HEK293T (cell line): ENCODE measurements at regions not wholly inside any gene's neighbourhood (a gene's known extent, or its start where the extent isn't known, plus 50 kb on each side); places are given as distances from the start of the nearest gene placed in this dataset.

Experiments used
- CTCF ChIA-PET: fragments of 350-600 bp; formaldehyde crosslinking; extraction: SDS; loops from one replicate; lab custom pipeline; 2021; ENCODE audit warnings: antibody characterized with exemption, inconsistent platforms; lab: Yijun Ruan, JAX
- POLR2A ChIA-PET: fragments of 350-600 bp; formaldehyde crosslinking; extraction: SDS; loops from one replicate; lab custom pipeline; 2020; ENCODE audit warnings: antibody characterized with exemption, inconsistent platforms; lab: Yijun Ruan, JAX
- DNase-seq: peaks from one replicate; pipeline ENCODE4 v3.0.0; 2012; ENCODE audit warnings: mixed read lengths; ENCODE audit errors: extremely low spot score
- ARNT ChIP-seq: fragments of 450-650 bp; IDR thresholded peaks from 2 replicates; pipeline ENCODE4 v1.6.1; 2017; ENCODE audit warnings: mild to moderate bottlenecking
- BHLHE40 ChIP-seq: fragments of 450-650 bp; IDR thresholded peaks from 2 replicates; pipeline ENCODE4 v1.6.1; 2016; ENCODE audit warnings: mild to moderate bottlenecking, moderate library complexity, borderline replicate concordance
- CTBP1 ChIP-seq: fragments of 450-650 bp; IDR thresholded peaks from 2 replicates; pipeline ENCODE4 v1.6.1; 2016; ENCODE audit warnings: borderline replicate concordance
- ELF4 ChIP-seq: fragments of 450-650 bp; IDR thresholded peaks from 2 replicates; pipeline ENCODE4 v1.6.1; 2017; ENCODE audit warnings: antibody characterized with exemption
- FOXA1 ChIP-seq: fragments of 450-650 bp; IDR thresholded peaks from 2 replicates; pipeline ENCODE4 v1.6.1; 2016; ENCODE audit warnings: mild to moderate bottlenecking
- FOXK2 ChIP-seq: fragments of 450-650 bp; IDR thresholded peaks from 2 replicates; pipeline ENCODE4 v1.6.1; 2016; ENCODE audit warnings: mild to moderate bottlenecking
- FOXM1 ChIP-seq: fragments of 450-650 bp; IDR thresholded peaks from 2 replicates; pipeline ENCODE4 v1.6.1; 2017; ENCODE audit warnings: mild to moderate bottlenecking, borderline replicate concordance
- HDGF ChIP-seq: fragments of 450-650 bp; IDR thresholded peaks from 2 replicates; pipeline ENCODE4 v1.6.1; 2017; ENCODE audit warnings: antibody characterized with exemption, borderline replicate concordance
- L3MBTL2 ChIP-seq: fragments of 450-650 bp; conservative IDR thresholded peaks from 2 replicates; pipeline ENCODE4 v1.6.1; 2016; ENCODE audit warnings: mild to moderate bottlenecking
- LEF1 ChIP-seq: fragments of 450-650 bp; IDR thresholded peaks from 2 replicates; pipeline ENCODE4 v1.6.1; 2017; ENCODE audit warnings: mild to moderate bottlenecking, borderline replicate concordance
- NFRKB ChIP-seq: fragments of 450-650 bp; IDR thresholded peaks from 2 replicates; pipeline ENCODE4 v1.6.1; 2016; ENCODE audit warnings: mild to moderate bottlenecking, moderate library complexity
- SP1 ChIP-seq: fragments of 450-650 bp; IDR thresholded peaks from 2 replicates; pipeline ENCODE4 v1.6.1; 2017
- SUZ12 ChIP-seq: fragments of 450-650 bp; IDR thresholded peaks from 2 replicates; pipeline ENCODE4 v1.6.1; 2016; ENCODE audit warnings: mild to moderate bottlenecking
- TARDBP ChIP-seq: fragments of 450-650 bp; IDR thresholded peaks from 2 replicates; pipeline ENCODE4 v1.6.1; 2016
- ZNF384 ChIP-seq: fragments of 450-650 bp; IDR thresholded peaks from 2 replicates; pipeline ENCODE4 v1.6.1; 2016
- TF ChIP-seq, protein P1 (sequence below): fragments of 450-650 bp; IDR thresholded peaks from 2 replicates; pipeline ENCODE4 v1.6.1; 2016

DNA sequence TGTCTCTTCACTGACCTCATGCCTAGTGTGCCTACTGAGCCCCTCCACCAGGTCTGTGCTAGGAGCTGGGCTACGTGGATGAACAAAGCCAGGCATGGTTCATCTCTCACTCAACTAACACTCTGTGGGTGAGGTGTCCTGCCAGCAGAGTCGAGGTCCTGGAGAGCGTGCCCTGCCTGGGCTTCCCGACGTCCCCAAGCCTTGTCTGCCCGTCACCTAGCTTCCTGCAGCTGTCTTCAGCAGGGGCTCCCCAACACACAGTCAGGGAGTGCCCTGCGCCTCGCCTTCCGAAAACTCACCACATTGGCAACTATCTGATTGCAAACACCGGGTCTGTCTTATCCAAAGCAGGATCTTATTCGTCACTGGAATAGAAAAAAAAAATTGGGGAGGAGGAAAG is 167.5 kb upstream of the ZC3H12A start:
- CTCF ChIA-PET: no interaction called here
- no peak for DNase-seq
- TF ChIP-seq, protein P1, sequence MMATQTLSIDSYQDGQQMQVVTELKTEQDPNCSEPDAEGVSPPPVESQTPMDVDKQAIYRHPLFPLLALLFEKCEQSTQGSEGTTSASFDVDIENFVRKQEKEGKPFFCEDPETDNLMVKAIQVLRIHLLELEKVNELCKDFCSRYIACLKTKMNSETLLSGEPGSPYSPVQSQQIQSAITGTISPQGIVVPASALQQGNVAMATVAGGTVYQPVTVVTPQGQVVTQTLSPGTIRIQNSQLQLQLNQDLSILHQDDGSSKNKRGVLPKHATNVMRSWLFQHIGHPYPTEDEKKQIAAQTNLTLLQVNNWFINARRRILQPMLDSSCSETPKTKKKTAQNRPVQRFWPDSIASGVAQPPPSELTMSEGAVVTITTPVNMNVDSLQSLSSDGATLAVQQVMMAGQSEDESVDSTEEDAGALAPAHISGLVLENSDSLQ: no peak
- TF ChIP-seq FOXM1: no peak
- TF ChIP-seq CTBP1: no peak
- TF ChIP-seq HDGF: no peak
- TF ChIP-seq SUZ12: no peak
- no peak for TF ChIP-seq ZNF384
- no peak for TF ChIP-seq BHLHE40
- TF ChIP-seq NFRKB: no peak
- no peak for TF ChIP-seq FOXA1
- TF ChIP-seq FOXK2: no peak
- no peak for TF ChIP-seq ELF4
- TF ChIP-seq L3MBTL2: no peak
- no peak for TF ChIP-seq SP1
- no peak for TF ChIP-seq ARNT
- no peak for TF ChIP-seq LEF1
- POLR2A ChIA-PET: no interaction called here

DNA sequence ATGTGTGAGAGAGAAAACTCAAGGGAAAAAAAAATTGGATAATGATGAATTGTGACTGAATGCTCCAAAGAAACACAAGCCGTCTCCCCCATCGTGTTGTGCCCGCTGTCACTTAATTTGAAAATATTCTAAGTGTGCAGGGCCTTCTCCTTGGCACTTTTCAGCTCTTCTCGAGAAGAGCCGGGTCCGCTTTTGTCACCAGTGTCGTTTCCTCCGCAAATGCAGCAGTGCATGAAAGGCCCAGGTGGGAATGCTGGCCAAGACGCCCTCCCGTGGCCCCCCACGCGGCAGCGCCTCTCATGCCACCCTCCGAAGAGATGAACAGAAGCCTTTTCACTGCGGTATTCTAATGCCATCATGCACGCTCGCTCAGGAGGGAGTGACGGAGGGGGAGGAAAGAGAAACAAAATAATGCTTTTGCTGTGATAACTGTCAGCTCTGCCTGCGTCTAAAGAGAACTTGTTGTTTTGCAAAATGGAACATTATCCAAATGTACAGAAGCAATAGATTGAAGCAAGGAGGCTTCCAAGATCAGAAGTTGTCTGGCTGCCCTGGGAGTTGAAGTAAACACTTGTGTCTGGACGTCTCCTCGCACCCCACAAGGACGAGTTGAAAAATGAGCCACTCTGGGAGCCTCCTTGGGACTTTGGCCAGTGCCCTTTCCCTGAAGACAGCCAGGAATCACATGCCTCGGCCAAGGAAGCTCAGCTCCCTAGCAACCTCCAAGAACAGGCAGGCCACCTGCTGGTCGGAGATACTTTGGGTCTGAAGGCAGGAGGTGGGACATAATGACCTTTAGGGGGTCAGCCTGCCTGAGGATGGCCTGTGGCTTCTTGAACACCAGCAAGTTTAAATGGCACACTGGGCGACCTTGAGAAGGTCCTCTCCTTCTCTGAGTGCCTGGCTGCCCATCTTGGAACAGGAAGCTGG is 166.1 kb upstream of the ZC3H12A start:
- CTCF ChIA-PET: no interaction called here
- DNase-seq: no peak
- TF ChIP-seq, protein P1: no peak
- TF ChIP-seq FOXA1 (no peak), ELF4 (no peak), FOXM1 (no peak), TARDBP (no peak)
- POLR2A ChIA-PET: no interaction called here

DNA sequence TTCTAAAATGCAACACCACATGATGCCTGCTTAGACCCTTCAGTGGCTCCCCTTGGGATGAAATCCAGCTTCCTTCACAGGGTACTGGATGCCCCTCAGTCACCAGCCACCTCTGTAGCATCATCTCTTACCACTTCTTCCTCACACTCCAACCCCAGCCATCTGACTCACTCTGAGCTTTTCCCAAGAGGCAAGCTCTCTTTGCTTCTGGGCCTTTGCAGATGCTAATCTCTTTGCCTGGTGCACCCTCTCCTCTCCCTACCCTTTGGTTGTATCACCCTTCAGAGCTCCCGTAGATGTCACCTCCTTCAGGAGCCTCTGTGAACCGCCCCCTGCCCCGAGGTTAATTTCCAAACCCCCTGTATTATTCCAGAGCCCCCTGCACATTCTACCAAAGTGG is 164.8 kb upstream of the ZC3H12A start:
- POLR2A ChIA-PET: no interaction called here
- no peak for TF ChIP-seq NFRKB
- TF ChIP-seq ELF4: no peak
- no peak for TF ChIP-seq SP1
- TF ChIP-seq, protein P1: no peak
- TF ChIP-seq LEF1: no peak
- TF ChIP-seq HDGF: no peak
- no peak for TF ChIP-seq TARDBP
- TF ChIP-seq L3MBTL2: no peak
- no peak for TF ChIP-seq ARNT
- no peak for TF ChIP-seq CTBP1
- no peak for TF ChIP-seq FOXK2
- no peak for TF ChIP-seq FOXA1
- no peak for TF ChIP-seq FOXM1
- TF ChIP-seq ZNF384: no peak
- no peak for TF ChIP-seq BHLHE40
- CTCF ChIA-PET: no interaction called here
- DNase-seq: no peak

DNA sequence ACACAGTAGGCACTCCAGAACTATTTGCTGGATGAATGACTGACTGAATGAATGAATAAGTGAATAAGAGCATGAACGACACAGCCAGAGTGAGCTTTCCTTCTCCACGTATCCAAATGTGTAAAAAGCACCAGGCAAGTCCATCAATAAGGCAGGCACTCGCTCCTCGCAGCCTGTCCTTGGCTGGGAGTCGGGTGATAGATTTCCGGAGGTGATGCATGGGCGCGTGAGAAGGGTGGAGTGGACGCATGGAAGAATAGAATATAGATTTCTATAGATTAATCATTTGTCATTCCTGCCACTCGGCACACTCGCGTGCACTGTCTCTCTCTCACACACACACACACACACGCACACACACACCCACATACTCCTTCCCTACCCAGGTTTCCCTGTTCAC is 164.3 kb upstream of the ZC3H12A start:
- CTCF ChIA-PET: no interaction called here
- DNase-seq: no peak
- POLR2A ChIA-PET: no interaction called here
- TF ChIP-seq HDGF (no peak), L3MBTL2 (no peak), SUZ12 (no peak), FOXK2 (no peak), NFRKB (no peak), LEF1 (no peak), CTBP1 (no peak), FOXA1 (no peak), ARNT (no peak), ELF4 (no peak), ZNF384 (no peak), TARDBP (no peak), FOXM1 (no peak), SP1 (no peak), BHLHE40 (no peak)
- TF ChIP-seq, protein P1: no peak

DNA sequence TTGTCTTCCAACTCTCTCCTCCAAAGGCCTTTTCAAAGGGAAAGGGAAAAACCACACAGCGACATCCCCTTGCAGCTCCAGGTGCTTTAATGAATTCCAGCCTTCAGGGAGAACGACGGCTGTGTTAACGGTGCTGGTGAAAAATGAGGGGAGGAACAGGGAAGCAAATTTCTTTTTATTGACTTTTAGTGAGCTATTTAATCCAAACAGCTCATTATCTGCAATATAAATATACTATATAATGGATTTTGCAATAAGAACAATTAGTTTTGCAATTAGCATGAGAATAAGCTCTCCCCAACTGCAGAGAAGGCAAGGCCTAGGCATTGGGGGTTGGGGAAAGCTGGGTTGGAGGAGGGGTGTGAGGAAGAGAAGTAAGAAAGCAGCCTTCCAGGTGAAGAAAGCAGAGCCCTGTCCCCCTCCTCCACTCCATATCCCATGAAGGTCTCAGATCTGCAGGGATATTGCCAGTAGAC is 159.0 kb upstream of the ZC3H12A start:
- TF ChIP-seq L3MBTL2: no peak
- TF ChIP-seq NFRKB: no peak
- TF ChIP-seq FOXK2: no peak
- TF ChIP-seq ARNT: no peak
- TF ChIP-seq LEF1: no peak
- TF ChIP-seq SP1: no peak
- no peak for TF ChIP-seq HDGF
- no peak for TF ChIP-seq SUZ12
- no peak for TF ChIP-seq BHLHE40
- no peak for TF ChIP-seq CTBP1
- TF ChIP-seq ZNF384: no peak
- no peak for TF ChIP-seq FOXM1
- no peak for TF ChIP-seq FOXA1
- TF ChIP-seq, protein P1: no peak
- no peak for TF ChIP-seq TARDBP
- no peak for TF ChIP-seq ELF4
- ChIA-PET CTCF (interaction anchor here (1.2 kb wide), 1 partner anchor 27 kb away, joined by 3 read pairs; no protein-coding TSS in a partner anchor), POLR2A (no interaction called here)
- DNase-seq: no peak
